Activated CD4-positive, alpha-beta T cell treated with anti-CD3 and anti-CD28 coated beads for 48 hours (primary cell): ENCODE measurements at regions not wholly inside any gene's neighbourhood (a gene's known extent, or its start where the extent isn't known, plus 50 kb on each side); places are given as distances from the start of the nearest gene placed in this dataset.
"Not testable (repeated sequence)": the region's sequence is repeated elsewhere in the genome, so short reads cannot be mapped to it uniquely, and the experiment has no call there.

Source experiments
- DNase-seq: peaks from one replicate; pipeline ENCODE4 v3.0.0-alpha.2; 2020

GRCh38 chr11:100409267-100409666 lies 277.8 kb upstream of the ARHGAP42 start:
- not testable (repeated sequence) for DNase-seq

DNA sequence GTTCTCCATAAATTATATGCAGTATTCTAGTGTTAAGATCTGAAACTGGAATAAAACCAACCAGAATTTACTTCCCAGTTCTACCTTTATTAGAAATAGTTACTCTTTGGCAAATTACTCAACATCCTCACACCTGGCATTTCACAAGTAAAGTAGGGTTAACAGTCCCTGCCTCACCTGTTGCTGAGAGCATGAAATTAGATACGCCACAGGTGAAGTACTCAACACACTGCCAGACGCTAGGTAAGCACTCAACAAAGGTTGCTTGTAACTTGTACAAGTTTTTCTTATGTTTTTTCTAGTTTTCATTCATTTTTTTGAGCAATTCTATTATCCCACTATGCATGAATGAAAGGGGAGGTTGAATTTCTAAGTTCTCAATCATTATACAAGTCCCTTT lies 267.6 kb upstream of the ARHGAP42 start:
- DNase-seq: no peak

DNA sequence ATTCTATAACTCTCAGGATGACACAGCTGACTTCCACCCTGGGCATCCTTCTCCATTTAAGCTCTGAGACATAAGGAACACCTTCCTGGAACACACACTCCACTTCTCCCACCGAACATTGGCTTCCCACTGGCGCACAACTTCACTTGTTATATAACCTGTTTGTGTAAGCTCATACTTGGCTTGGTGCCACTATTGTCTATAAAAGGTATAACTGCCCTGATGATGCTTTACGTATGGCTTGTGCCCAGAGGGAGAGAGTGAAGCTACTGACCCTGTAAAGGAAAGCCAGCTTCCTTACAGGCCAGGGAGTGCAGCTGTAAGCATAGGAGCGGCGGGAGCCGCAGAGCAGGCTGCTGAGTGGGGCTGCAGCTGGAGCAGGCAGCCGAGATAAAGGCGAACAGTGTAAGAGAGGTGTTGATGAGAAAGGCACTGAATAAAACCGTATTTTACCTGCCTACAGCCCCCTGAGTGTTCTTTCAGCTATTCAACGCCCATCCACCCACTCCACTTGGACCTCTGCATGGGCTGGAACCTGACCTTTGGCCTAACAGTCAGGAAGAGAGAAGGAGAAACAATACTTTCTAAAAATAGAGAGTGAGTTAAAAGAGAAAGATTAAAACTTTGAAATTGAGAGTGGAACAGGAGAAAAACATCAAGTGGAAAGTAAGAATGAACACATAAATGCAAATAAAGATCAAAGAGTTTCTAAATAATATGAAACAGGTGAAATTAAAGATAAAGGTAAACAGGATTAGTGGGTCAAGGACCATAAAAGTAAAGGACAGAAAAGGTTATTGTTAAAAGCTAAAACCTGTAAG lies 252.1 kb upstream of the ARHGAP42 start:
- no peak for DNase-seq

DNA sequence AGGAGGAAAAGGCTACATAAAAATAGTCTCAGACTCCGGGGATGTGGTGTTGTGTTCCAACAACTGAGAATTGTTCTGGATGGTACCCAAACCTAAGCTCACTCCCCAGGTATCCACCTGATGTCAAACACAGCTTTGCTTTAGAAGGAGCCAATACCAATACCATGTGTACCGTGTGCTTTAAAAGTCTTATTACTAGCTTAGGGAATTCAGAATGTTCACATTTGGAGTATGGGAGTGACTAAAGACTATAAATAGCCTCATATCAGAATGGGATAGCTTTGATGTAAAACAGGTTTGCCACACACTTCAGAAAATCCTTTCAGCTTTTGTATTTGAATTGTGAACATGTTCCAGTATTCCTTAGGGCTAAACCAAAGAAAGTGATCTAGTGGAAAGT lies 248.7 kb upstream of the ARHGAP42 start:
- DNase-seq: no peak

- no peak for DNase-seq
Measured at GRCh38 chr11:100441086-100441485, 246.0 kb upstream of the ARHGAP42 start.

GRCh38 chr11:100442017-100442416 lies 245.1 kb upstream of the ARHGAP42 start:
- DNase-seq: no peak

DNA sequence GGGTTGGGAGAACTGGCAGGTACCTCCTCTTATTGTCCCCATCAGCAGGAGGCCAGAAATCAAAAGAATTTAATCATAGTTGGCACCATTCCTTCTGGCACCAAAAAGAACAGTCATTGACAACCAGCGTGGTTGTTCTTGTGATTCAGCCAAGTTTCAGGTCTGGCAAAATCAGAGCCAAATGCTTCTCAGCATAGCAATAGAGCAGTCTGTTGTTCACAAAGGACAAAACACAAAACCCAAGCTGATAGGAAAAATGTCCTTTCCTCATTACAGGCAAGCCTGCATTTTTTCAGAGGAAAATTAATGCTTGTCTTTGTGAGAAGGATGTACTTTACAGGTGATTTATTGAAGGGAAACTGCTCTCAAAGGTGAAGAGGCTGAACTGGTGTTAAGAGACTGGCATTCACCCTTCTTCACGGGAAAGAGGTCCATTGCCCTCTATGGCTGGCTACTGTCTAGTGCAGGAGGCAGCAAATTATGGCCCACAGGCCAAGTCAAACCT lies 241.8 kb upstream of the ARHGAP42 start:
- DNase-seq: no peak

DNA sequence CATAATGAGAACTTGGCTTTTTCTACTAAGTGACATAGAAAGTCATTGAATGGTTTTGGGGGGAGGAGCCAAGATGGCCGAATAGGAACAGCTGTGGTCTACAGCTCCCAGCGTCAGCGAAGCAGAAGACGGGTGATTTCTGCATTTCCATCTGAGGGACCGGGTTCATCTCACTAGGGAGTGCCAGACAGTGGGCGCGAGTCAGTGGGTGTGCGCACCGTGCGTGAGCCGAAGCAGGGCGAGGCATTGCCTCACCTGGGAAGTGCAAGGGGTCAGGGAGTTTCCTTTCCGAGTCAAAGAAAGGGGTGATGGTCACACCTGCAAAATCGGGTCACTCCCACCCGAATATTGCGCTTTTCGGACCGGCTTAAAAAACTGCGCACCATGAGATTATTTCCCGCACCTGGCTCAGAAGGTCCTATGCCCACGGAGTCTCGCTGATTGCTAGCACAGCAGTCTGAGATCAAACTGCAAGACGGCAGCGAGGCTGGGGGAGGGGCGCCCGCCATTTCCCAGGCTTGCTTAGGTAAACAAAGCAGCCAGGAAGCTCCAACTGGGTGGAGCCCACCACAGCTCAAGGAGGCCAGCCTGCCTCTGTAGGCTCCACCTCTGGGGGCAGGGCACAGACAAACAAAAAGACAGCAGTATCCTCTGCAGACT lies 235.2 kb upstream of the ARHGAP42 start:
- not testable (repeated sequence) for DNase-seq

DNA sequence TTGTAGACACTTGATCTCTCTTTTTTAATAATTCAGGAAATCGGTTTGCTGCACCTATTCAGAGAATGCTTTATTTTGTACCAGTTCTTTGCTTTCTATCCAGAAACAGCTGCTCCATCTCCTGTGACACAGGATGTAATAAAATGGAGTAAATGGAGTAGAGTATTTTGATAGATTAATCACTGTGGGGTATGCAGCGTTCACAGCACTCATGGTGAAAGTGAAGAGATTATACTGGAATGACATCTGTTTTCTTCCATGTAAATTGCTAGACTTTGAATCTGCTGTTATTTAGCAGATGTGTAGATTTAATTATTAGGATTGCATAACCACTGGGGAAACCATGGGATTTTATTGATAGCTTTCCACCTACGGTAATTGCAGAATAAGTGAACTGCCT lies 227.3 kb upstream of the ARHGAP42 start:
- DNase-seq: no peak

DNA sequence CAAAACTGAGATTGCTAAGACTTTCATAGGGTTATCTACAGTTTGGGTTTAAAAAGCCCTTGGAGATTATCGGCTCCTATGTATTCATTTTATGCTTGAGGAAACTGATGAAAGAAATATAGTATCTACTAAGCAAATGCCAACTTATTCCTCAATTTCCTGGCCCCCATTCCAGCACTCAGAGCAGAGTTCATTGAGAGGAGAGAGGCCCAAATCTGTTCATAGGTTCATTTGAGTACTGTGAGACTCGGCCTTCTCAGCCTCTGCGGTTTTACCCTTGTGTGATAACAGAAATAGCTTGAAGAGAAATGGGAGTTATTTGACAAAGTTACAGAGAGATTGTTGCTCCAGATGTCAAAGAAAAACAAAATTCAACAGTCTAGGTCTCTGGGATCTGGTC lies 226.7 kb upstream of the ARHGAP42 start:
- DNase-seq: no peak

GRCh38 chr11:100467821-100468508 lies 219.1 kb upstream of the ARHGAP42 start:
- no peak for DNase-seq

GRCh38 chr11:100469835-100470234 lies 217.3 kb upstream of the ARHGAP42 start:
- DNase-seq: no peak

DNA sequence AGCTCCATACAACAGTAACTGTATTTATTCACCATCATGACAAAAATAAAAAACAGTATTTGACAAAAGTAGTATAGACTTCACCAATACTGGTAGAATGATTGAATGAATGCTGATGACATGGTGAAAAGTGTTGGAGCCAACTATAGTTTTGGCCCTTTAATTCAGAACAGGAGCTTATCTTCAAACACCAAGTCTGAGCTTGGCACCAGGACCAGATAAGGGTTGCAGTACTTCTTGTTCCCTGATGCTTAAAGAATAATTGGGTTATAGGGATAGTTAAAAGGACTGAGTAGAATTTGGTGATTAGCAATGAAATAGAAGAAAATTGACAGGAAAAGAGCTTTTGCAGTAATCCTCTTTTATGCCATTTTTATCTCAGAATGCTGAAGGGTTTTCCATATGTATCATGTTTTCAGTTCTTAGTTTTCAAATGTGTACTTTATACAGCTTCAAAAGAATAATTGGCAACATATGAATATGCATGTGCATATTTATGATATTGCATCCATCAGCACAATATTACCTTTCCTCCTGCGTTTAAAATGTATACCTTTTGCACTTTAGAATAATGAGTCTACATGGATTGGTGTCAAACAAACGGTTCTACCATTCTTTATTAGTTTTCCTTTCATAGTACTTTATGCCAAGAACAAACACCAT lies 214.2 kb upstream of the ARHGAP42 start:
- no peak for DNase-seq

DNA sequence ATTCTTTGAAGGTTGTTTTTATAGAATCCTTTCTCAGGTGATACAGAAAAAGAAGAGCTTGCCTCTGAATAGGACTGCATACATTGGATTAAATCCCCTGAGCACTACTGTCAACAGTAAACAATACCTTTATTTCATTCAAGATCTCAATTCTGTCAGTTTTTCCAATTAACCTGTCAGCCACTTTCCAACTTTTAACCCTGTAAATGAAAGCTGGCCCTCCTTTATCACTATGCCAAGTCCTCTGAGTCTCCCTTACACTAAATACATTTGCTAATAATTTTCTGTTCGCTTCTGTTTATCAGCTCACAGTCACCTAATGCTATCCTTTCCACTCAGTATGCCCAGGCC lies 213.7 kb upstream of the ARHGAP42 start:
- DNase-seq: no peak

DNA sequence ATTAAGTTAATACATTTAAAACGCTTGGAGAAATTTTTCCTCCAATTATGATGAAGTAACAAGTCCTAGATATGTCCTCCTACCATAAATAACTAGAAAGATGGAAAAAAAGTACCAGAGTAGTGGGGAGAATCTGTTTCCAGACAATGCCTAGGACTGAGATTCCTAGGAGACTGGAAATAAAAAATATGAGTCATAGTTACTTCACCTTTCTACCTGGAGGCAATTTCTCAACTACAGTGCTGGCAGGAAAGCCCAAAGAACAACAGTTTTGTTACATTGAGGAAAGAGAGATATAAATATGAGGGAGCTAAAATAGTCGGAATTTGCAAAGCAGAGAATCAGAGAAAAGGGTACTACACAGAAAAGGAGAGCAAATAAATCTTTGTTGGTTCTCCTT lies 202.1 kb upstream of the ARHGAP42 start:
- no peak for DNase-seq

- no peak for DNase-seq
Measured at GRCh38 chr11:100498780-100499179, 188.3 kb upstream of the ARHGAP42 start.

- no peak for DNase-seq
Measured at GRCh38 chr11:100501450-100501849, 185.6 kb upstream of the ARHGAP42 start.

DNA sequence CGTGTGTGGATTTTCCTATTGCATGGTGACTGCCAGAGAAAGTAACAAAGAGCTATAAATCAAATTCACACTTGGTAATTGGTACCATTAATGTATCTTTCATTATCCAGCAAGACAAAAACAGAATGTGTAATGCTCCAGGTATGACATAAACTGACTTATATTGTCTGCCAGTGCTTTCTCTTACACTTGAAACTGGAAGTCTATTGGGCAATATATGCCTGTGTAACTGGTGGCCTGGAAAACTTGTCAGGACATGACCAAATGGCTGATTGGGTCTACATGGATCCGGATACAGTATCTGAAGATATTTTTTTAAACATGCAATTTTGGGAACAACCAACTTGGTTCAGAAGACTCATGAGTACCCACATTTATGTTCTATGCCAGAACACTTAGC lies 174.6 kb upstream of the ARHGAP42 start:
- DNase-seq: no peak

- no peak for DNase-seq
Measured at GRCh38 chr11:100515087-100515486, 172.0 kb upstream of the ARHGAP42 start.

DNA sequence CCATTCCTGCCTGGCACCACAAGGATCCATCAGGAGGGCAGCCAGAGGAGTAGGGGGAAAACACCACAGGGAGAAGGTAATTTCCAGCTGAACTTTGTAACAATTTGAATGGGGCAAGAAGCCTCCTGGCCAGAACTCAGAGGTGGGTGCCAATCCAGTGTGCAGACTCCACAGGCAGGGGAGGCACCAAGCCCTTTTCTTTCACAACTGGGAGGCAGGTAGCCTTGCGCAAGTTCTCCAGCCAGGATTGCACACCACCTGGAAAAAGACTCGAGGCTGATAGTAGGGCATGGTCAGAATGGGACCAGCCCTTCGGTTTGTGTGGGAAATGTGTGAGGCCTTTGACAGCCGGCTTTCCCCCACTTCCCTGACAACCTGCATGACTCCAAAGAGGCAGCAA lies 161.9 kb upstream of the ARHGAP42 start:
- no peak for DNase-seq

DNA sequence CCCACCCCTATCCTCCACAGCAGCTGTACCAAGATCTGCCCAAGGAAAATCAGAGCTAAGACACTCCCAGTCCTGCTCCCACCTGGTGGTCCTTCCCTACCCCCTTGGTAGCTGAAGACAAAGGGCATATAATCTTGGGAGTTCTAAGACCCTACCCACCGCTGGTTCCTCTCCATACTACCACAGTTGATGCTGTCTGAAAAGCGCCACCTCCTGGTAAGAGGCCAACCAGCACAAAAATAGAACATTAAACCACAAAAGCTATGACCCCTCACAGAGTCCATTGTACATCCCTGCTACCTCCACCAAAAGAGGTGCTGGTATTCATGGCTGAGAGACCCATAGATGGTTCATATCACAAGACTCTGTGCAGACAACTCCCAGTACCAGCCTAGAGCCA lies 161.5 kb upstream of the ARHGAP42 start:
- no peak for DNase-seq

DNA sequence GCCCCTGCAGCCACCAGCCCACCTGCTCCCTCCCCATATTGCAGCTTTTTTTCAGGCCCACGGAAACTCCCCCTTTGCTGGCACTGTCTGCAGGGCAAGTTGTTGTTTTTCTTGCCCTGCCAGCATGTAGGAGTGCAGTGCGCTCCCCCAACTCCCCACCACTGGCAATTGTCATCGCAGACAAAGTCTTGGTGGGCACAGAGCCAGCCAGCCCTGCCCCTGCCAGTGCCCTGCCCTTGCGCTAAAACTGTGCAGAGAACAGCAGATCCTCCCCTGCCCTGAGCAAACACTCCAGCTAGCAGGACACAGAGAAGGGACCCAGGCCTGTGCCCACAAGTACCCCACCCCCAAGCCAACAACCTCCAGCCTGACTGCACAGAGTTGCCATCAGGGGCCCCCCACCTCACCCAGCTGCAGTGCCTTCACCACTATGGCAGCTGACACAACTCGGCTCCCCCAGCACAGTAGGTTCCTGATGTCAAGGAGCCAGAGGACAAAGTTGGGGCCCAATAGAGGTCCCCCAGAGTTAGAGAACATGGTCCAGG lies 158.1 kb upstream of the ARHGAP42 start:
- DNase-seq: no peak

- not testable (repeated sequence) for DNase-seq
Measured at GRCh38 chr11:100531290-100531689, 155.8 kb upstream of the ARHGAP42 start.
